ENCODE measurements at regions not wholly inside any gene's neighbourhood (a gene's known extent, or its start where the extent isn't known, plus 50 kb on each side); places are given as distances from the start of the nearest gene placed in this dataset.

DNA sequence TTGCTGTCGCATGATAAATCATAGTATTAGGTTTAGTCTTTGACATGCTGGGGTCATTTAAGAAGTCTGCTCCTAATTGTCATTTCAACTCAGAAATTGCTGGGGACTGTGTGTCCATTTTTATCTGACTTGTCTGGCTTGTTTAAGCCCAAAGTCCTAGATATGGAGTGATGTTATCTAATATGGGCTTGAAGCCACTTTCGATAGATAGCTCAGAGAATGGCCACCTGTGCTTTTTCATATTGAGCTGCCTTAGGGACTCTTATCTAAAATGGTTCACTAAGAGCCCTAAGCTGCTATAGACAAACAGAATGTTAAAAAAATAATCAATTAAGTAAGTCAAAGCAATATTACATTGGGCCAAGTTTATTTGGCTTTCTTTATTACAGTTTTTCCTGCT lies 81.6 kb upstream of the CNTNAP4 start:
- TF ChIP-seq, protein P1, sequence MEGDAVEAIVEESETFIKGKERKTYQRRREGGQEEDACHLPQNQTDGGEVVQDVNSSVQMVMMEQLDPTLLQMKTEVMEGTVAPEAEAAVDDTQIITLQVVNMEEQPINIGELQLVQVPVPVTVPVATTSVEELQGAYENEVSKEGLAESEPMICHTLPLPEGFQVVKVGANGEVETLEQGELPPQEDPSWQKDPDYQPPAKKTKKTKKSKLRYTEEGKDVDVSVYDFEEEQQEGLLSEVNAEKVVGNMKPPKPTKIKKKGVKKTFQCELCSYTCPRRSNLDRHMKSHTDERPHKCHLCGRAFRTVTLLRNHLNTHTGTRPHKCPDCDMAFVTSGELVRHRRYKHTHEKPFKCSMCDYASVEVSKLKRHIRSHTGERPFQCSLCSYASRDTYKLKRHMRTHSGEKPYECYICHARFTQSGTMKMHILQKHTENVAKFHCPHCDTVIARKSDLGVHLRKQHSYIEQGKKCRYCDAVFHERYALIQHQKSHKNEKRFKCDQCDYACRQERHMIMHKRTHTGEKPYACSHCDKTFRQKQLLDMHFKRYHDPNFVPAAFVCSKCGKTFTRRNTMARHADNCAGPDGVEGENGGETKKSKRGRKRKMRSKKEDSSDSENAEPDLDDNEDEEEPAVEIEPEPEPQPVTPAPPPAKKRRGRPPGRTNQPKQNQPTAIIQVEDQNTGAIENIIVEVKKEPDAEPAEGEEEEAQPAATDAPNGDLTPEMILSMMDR (conservative IDR thresholded peaks at IDR 0.05): no peak
- no peak for TF ChIP-seq EZH2 (IDR thresholded peaks at IDR 0.05; ENCODE audit: low read depth)
